ENCODE measurements at regions not wholly inside any gene's neighbourhood (a gene's known extent, or its start where the extent isn't known, plus 50 kb on each side); places are given as distances from the start of the nearest gene placed in this dataset.

DNA sequence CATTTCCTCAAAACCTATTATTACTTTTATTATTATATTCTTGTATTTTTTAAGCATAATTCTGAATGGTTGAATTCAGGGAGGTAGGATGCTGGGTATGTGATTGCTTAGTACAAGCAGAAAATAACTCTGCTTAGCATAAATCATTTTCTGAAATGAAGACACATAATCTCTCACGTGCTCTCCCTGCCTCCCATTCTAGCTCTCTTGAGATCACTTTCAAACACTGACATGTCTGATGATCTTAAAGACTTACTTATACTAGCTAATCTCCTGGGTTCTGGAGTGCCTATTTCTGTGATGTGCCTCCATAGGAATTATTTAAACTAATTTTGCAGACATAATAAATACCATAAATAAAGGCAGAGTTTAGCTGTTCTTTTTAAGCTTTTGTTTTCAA is 1136.0 kb downstream of the SUCLG1 start:
- no peak overlapping the region for H3K4me3 ChIP-seq
- TF ChIP-seq, protein P1, sequence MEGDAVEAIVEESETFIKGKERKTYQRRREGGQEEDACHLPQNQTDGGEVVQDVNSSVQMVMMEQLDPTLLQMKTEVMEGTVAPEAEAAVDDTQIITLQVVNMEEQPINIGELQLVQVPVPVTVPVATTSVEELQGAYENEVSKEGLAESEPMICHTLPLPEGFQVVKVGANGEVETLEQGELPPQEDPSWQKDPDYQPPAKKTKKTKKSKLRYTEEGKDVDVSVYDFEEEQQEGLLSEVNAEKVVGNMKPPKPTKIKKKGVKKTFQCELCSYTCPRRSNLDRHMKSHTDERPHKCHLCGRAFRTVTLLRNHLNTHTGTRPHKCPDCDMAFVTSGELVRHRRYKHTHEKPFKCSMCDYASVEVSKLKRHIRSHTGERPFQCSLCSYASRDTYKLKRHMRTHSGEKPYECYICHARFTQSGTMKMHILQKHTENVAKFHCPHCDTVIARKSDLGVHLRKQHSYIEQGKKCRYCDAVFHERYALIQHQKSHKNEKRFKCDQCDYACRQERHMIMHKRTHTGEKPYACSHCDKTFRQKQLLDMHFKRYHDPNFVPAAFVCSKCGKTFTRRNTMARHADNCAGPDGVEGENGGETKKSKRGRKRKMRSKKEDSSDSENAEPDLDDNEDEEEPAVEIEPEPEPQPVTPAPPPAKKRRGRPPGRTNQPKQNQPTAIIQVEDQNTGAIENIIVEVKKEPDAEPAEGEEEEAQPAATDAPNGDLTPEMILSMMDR (IDR thresholded peaks at IDR 0.05): no peak
- TF ChIP-seq POLR2A (IDR thresholded peaks at IDR 0.05): no peak
- no peaks in the 10 kb centered on the region for H3K27me3 ChIP-seq
- no peaks in the 10 kb centered on the region for H3K36me3 ChIP-seq
- H3K9me3 ChIP-seq: no peaks in the 10 kb centered on the region
- no peak overlapping the region for H3K27ac ChIP-seq
- no peak for DNase-seq
- H3K4me1 ChIP-seq: no peaks in the 10 kb centered on the region

DNA sequence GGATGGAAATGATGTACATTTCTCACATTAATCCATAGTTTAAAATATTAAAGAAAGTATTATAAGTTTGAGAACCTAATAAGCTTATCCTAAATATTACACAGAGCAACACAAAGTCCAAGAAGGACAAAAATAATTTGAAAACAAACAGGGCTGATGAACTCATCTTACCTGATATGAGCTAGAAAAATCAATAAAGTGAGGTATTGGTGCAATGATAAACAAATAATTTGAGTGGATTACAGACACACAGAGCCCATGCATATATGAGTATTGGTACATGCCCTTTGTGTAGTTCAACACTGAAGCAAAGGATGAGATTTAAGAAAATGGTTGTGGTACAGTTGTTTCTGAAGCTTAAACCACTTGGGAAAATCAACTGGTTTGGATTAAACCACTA is 1139.0 kb downstream of the SUCLG1 start:
- Histone ChIP-seq H3K27me3 (no peaks in the 10 kb centered on the region), H3K4me3 (no peak overlapping the region), H3K9me3 (no peaks in the 10 kb centered on the region), H3K4me1 (no peaks in the 10 kb centered on the region), H3K27ac (no peak overlapping the region), H3K36me3 (no peaks in the 10 kb centered on the region)
- DNase-seq: no peak
- no peak for TF ChIP-seq POLR2A (IDR thresholded peaks at IDR 0.05)
- TF ChIP-seq, protein P1 (IDR thresholded peaks at IDR 0.05): no peak

DNA sequence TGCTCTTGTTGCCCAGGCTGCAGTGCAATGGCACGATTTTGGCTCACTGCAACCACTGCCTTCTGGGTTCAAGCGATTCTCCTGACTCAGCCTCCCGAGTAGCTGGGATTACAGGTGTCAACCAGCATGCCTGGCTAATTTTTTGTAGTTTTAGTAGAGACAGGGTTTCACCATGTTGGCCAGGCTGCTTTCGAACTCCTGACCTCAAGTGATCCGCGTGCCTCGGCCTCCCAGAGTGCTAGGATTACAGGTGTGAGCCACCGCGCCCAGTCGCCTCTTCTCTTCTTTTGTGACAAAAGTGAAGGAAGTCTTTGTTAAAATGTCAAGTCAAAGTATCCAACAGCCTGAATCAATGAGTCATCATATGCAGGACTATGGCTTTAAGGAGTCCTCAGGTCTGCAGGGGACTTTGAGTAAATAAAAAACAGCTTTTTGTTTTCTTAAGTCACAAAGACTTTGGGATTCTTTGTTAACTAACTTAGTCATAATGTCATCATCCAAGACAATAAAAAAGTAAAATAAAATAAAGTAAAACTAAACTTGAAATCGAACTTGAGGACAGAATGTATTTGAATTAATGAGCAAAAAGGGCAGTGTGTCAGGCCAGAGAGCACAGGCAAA is 1153.2 kb downstream of the SUCLG1 start:
- TF ChIP-seq, protein P1 (IDR thresholded peaks at IDR 0.05): no peak
- no peak for TF ChIP-seq POLR2A (IDR thresholded peaks at IDR 0.05)

DNA sequence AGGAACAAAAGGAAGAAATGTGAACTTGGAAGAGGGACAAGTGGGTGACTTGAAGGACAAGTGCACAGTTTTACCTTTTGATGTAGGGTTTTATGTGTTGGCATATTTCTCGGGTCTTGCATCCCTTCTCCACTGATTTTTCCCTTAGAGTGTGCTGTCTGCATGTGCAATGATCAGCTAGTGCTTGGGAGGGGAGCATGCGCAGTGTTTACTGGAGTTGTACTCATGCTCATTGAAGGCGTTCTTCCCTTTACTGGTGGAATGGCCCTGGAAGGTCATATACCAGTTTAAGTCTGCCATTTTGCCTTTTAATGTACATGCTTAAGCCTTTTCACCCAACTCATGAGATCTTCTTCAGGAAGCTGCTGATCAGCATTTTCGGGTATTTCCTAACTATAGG is 1168.0 kb downstream of the SUCLG1 start:
- H3K4me3 ChIP-seq: no peak overlapping the region
- H3K9me3 ChIP-seq: no peaks in the 10 kb centered on the region
- no peaks in the 10 kb centered on the region for H3K36me3 ChIP-seq
- H3K4me1 ChIP-seq: no peaks in the 10 kb centered on the region
- no peak for DNase-seq
- H3K27ac ChIP-seq: no peak overlapping the region
- TF ChIP-seq, protein P1 (IDR thresholded peaks at IDR 0.05): no peak
- TF ChIP-seq POLR2A (IDR thresholded peaks at IDR 0.05): no peak
- no peaks in the 10 kb centered on the region for H3K27me3 ChIP-seq

More for the DNA sequence above, 1153.2 kb downstream of the SUCLG1 start:
- Histone ChIP-seq H3K36me3 (no peaks in the 10 kb centered on the region), H3K27me3 (no peaks in the 10 kb centered on the region), H3K9me3 (no peaks in the 10 kb centered on the region), H3K4me3 (no peak overlapping the region), H3K27ac (no peak overlapping the region), H3K4me1 (no peaks in the 10 kb centered on the region)
- no peak for DNase-seq

DNA sequence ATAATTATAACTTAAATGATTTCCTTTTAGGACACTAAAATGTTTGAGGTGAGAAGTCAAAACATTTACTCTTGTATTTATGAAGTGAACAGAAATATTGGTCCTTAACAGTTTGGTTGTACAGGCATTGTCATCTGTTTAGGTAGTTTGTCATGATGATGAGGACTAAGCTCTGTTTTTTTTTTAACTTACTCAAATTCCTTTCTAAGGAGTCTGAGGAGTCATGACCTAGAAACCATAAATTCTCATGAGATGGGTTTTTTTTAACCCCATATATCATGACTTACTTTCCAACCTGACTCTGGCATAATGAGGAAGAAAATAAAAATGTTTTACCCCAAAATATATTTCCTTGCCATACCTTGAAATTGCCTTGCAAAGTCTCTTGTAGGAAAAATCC is 1176.2 kb downstream of the SUCLG1 start:
- H3K27ac ChIP-seq: no peak overlapping the region
- no peaks in the 10 kb centered on the region for H3K36me3 ChIP-seq
- H3K9me3 ChIP-seq: no peaks in the 10 kb centered on the region
- TF ChIP-seq, protein P1 (IDR thresholded peaks at IDR 0.05): no peak
- TF ChIP-seq POLR2A (IDR thresholded peaks at IDR 0.05): no peak
- H3K4me3 ChIP-seq: no peak overlapping the region
- DNase-seq: no peak
- H3K27me3 ChIP-seq: no peaks in the 10 kb centered on the region
- no peaks in the 10 kb centered on the region for H3K4me1 ChIP-seq
